ENCODE measurements at regions not wholly inside any gene's neighbourhood (a gene's known extent, or its start where the extent isn't known, plus 50 kb on each side); places are given as distances from the start of the nearest gene placed in this dataset.
A peak's percentile ranks its signal among the peaks of the same experiment; 100 is the strongest.

DNA sequence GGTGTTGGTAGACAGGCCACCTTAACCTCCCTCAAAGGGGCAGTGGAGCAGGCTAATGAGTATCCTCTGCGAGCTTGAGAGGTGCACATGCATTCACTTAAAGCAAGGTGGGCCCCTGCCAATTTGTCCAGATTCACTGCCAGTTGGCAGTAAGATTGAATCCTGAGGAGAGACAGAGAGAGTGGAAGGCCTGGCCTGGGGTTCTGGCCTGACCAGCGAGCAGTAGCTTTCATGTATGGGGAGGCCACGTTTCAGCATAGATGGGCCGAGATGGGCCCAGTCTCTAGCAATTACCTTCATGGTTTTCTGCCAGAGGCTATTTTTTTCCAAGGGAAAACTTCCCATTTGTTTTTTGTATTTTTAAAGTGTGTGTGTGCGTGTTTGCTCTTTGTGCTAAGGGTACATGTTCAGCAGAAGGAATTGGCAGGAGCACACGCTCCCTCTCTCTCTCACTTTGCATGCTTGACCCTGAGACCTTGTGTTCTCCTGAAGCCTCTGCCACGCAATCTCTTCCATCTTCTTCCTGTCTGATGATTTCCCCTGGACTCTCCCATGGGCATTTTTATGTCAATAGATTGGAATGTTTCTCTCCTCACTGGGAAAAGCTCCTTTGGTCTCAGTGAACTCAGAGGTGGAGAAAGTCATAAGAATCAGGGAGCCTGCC is 215.8 kb upstream of the SFRP2 start:
- Histone ChIP-seq H3K4me3 (replicated peaks in 1 of 4; ENCODE audit: control extremely low read depth in 1 of 4, insufficient read depth in 1 of 4, low read depth in 3 of 4, low read length in 4 of 4) (no peak overlapping the region), H4K20me1 (ENCODE audit: control insufficient read depth, extremely low read depth, insufficient read depth, low read length) (no peaks in the 10 kb centered on the region), H3K27ac (ENCODE audit: insufficient read depth, low read length) (peak overlapping the region; percentile 39), H3K4me1 (ENCODE audit: control insufficient read depth, extremely low read depth, insufficient read depth, low read length) (peaks cover 8% of the 10 kb centered on the region), H3K9me3 (ENCODE audit: control insufficient read depth, insufficient read depth, low read depth, low read length) (no peaks in the 10 kb centered on the region), H3K27me3 (ENCODE audit: control insufficient read depth, insufficient read depth, low read length) (no peaks in the 10 kb centered on the region), H3K79me2 (ENCODE audit: control insufficient read depth, insufficient read depth, low read length) (no peaks in the 10 kb centered on the region), H2AFZ (ENCODE audit: low read length) (peak overlapping the region; percentile 12), H3K36me3 (ENCODE audit: control insufficient read depth, insufficient read depth, low read length) (no peaks in the 10 kb centered on the region), H3K9ac (ENCODE audit: insufficient read depth, low read length) (no peak overlapping the region), H3K4me2 (ENCODE audit: extremely low read depth, insufficient read depth, low read length) (no peak overlapping the region)
- peak; percentile 62 to 92 for DNase-seq (ENCODE audit: low read depth in 2 of 2)
- no peak for TF ChIP-seq EZH2 (IDR thresholded peaks at IDR 0.05; ENCODE audit: low read length, missing control alignments)
- TF ChIP-seq, protein P1, sequence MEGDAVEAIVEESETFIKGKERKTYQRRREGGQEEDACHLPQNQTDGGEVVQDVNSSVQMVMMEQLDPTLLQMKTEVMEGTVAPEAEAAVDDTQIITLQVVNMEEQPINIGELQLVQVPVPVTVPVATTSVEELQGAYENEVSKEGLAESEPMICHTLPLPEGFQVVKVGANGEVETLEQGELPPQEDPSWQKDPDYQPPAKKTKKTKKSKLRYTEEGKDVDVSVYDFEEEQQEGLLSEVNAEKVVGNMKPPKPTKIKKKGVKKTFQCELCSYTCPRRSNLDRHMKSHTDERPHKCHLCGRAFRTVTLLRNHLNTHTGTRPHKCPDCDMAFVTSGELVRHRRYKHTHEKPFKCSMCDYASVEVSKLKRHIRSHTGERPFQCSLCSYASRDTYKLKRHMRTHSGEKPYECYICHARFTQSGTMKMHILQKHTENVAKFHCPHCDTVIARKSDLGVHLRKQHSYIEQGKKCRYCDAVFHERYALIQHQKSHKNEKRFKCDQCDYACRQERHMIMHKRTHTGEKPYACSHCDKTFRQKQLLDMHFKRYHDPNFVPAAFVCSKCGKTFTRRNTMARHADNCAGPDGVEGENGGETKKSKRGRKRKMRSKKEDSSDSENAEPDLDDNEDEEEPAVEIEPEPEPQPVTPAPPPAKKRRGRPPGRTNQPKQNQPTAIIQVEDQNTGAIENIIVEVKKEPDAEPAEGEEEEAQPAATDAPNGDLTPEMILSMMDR (conservative IDR thresholded peaks at IDR 0.05 in 1 of 2, IDR thresholded peaks at IDR 0.05 in 1 of 2; ENCODE audit: low read depth in 1 of 2, low read length in 2 of 2) = no peak

DNA sequence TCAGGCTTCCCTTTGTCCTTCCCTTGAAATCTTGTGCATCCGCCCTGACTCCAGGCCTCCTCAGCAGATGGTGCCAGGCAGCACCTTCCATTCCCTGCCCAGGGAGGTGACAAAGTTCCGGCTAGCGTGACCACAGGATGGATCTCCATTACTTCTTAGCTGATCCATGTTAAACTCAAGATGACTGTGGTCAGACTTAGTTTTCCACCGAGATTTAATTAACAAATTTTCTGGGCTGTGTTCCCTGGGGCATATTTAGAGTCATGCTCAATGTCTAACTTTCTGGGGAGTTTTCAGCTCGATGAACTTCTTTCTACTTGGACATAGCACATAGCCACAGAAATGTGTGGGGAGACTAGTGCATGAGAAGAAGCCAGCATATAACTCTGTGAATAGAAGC is 215.1 kb upstream of the SFRP2 start:
- Histone ChIP-seq H3K4me3 (replicated peaks in 1 of 4; ENCODE audit: control extremely low read depth in 1 of 4, insufficient read depth in 1 of 4, low read depth in 3 of 4, low read length in 4 of 4) (no peak overlapping the region), H3K9me3 (ENCODE audit: control insufficient read depth, insufficient read depth, low read depth, low read length) (no peaks in the 10 kb centered on the region), H3K79me2 (ENCODE audit: control insufficient read depth, insufficient read depth, low read length) (no peaks in the 10 kb centered on the region), H3K9ac (ENCODE audit: insufficient read depth, low read length) (no peak overlapping the region), H3K4me2 (ENCODE audit: extremely low read depth, insufficient read depth, low read length) (no peak overlapping the region), H3K36me3 (ENCODE audit: control insufficient read depth, insufficient read depth, low read length) (no peaks in the 10 kb centered on the region), H2AFZ (ENCODE audit: low read length) (no peak overlapping the region), H3K4me1 (ENCODE audit: control insufficient read depth, extremely low read depth, insufficient read depth, low read length) (peaks cover 8% of the 10 kb centered on the region), H4K20me1 (ENCODE audit: control insufficient read depth, extremely low read depth, insufficient read depth, low read length) (no peaks in the 10 kb centered on the region), H3K27me3 (ENCODE audit: control insufficient read depth, insufficient read depth, low read length) (no peaks in the 10 kb centered on the region), H3K27ac (ENCODE audit: insufficient read depth, low read length) (peak overlapping the region; percentile 39)
- DNase-seq (ENCODE audit: low read depth in 2 of 2) = peak; percentile 8 to 37
- TF ChIP-seq EZH2 (IDR thresholded peaks at IDR 0.05; ENCODE audit: low read length, missing control alignments) = no peak
- TF ChIP-seq, protein P1 (conservative IDR thresholded peaks at IDR 0.05 in 1 of 2, IDR thresholded peaks at IDR 0.05 in 1 of 2; ENCODE audit: low read depth in 1 of 2, low read length in 2 of 2) = no peak

DNA sequence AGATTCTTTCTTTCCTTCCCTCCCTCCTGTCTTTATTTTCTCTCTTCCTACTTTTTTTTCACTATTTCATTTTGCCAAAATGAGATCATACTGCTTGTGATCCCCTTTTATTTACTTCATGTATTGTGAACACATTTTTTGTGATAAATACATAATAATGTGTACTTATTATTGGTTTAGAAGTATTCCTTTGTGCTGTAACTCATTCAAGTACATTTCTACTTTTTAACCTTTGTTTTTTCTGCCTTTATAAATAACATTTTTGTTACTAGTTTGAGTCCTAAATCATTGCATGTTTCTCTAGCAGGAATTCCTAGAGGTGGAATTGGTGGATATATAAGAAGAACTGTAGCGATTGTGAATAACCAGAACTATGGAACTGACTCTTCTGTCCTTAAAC is 214.5 kb upstream of the SFRP2 start:
- Histone ChIP-seq H3K9ac (ENCODE audit: insufficient read depth, low read length) (no peak overlapping the region), H3K27ac (ENCODE audit: insufficient read depth, low read length) (no peak overlapping the region), H4K20me1 (ENCODE audit: control insufficient read depth, extremely low read depth, insufficient read depth, low read length) (no peaks in the 10 kb centered on the region), H3K36me3 (ENCODE audit: control insufficient read depth, insufficient read depth, low read length) (no peaks in the 10 kb centered on the region), H2AFZ (ENCODE audit: low read length) (no peak overlapping the region), H3K4me1 (ENCODE audit: control insufficient read depth, extremely low read depth, insufficient read depth, low read length) (peaks cover 8% of the 10 kb centered on the region), H3K9me3 (ENCODE audit: control insufficient read depth, insufficient read depth, low read depth, low read length) (no peaks in the 10 kb centered on the region), H3K4me3 (replicated peaks in 1 of 4; ENCODE audit: control extremely low read depth in 1 of 4, insufficient read depth in 1 of 4, low read depth in 3 of 4, low read length in 4 of 4) (no peak overlapping the region), H3K4me2 (ENCODE audit: extremely low read depth, insufficient read depth, low read length) (no peak overlapping the region), H3K79me2 (ENCODE audit: control insufficient read depth, insufficient read depth, low read length) (no peaks in the 10 kb centered on the region), H3K27me3 (ENCODE audit: control insufficient read depth, insufficient read depth, low read length) (no peaks in the 10 kb centered on the region)
- DNase-seq (ENCODE audit: low read depth in 2 of 2) = no peak
- TF ChIP-seq, protein P1 (conservative IDR thresholded peaks at IDR 0.05 in 1 of 2, IDR thresholded peaks at IDR 0.05 in 1 of 2; ENCODE audit: low read depth in 1 of 2, low read length in 2 of 2) = no peak
- no peak for TF ChIP-seq EZH2 (IDR thresholded peaks at IDR 0.05; ENCODE audit: low read length, missing control alignments)
